HepG2 (cell line): ENCODE measurements at regions not wholly inside any gene's neighbourhood (a gene's known extent, or its start where the extent isn't known, plus 50 kb on each side); places are given as distances from the start of the nearest gene placed in this dataset.

Experiments used
- ATAC-seq: fragments of 200-7000 bp; cut with Tn5 transposase; 3 replicates; pipeline ENCODE4 v1.9.1; 2020; ENCODE audit warnings: mild to moderate bottlenecking, moderate library complexity
- BruUV-seq: library from RNA; stranded (reverse); fragments of 400-500 nt; replicated peaks from 2 replicates; lab custom pipeline; 2021; lab: Mats Ljungman, UMichigan
- CTCF ChIA-PET: fragments of 300-600 bp; formaldehyde crosslinking; extraction: SDS; loops from one replicate; lab custom pipeline; 2021; ENCODE audit warnings: low total read pairs, inconsistent platforms, low intra/inter-chr PET ratio; lab: Yijun Ruan, JAX
- POLR2A ChIA-PET: fragments of 350-600 bp; sonication (Branson Sonifier 250); formaldehyde crosslinking; loops from one replicate; lab custom pipeline; 2020; ENCODE audit warnings: antibody characterized with exemption, inconsistent platforms; lab: Yijun Ruan, JAX
- DNase-seq: peaks from one replicate; pipeline ENCODE4 v3.0.0-alpha.2; 2015; ENCODE audit warnings: low spot score
- FAIRE-seq: peaks from 3 replicates; lab custom pipeline; 2011; peaks lifted over from hg19 to GRCh38; lab: Jason Lieb, UNC
- H2AFZ ChIP-seq: one replicate; pipeline ENCODE4 v1.6.1; 2011; ENCODE audit warnings: low read length, inconsistent platforms
- H3K27ac ChIP-seq: fragments of 300-600 bp; 3 replicates; pipeline ENCODE4 v1.8.0; 2011; ENCODE audit warnings: mixed run types, mild to moderate bottlenecking, mixed read lengths, low read length, inconsistent platforms; ENCODE audit not compliant: insufficient read depth; ENCODE audit errors: extremely low read length
- H3K27me3 ChIP-seq, 2 experiments: fragments of 200-600 bp in 1 of 2; 2 replicates in 1 of 2; 3 replicates in 1 of 2; pipeline versions ENCODE4 v1.6.0 to v1.8.0; 2011; ENCODE audit warnings: low read length in 2 of 2, mild to moderate bottlenecking in 2 of 2, moderate library complexity in 2 of 2, inconsistent platforms in 1 of 2; ENCODE audit not compliant: insufficient read depth in 2 of 2, control insufficient read depth in 1 of 2
- H3K36me3 ChIP-seq, 2 experiments: fragments of 200-600 bp in 1 of 2; replicated peaks in 1 of 2; 2 replicates in 1 of 2; 3 replicates in 1 of 2; pipeline versions ENCODE4 v1.5.1 to v1.8.0; 2011; ENCODE audit warnings: low read length in 2 of 2, inconsistent platforms in 1 of 2; ENCODE audit not compliant: insufficient read depth in 2 of 2, control insufficient read depth in 1 of 2
- H3K4me1 ChIP-seq: 2 replicates; pipeline ENCODE4 v1.5.1; 2012; ENCODE audit warnings: low read length, inconsistent platforms; ENCODE audit not compliant: insufficient read depth
- H3K4me2 ChIP-seq: 2 replicates; pipeline ENCODE4 v1.6.0; 2011; ENCODE audit warnings: low read depth, low read length, inconsistent platforms
- H3K4me3 ChIP-seq, 3 experiments: fragments of 200-600 bp in 1 of 3; sonication (generic), shearing (Covaris generic) in 1 of 3; replicated peaks in 1 of 3; 2 replicates each; pipeline ENCODE4 v1.5.1; 2011 to 2016; ENCODE audit warnings: low read length in 3 of 3, inconsistent platforms in 2 of 3, low read depth in 2 of 3, mild to moderate bottlenecking in 2 of 3, control low read depth in 1 of 3, mixed read lengths in 1 of 3; ENCODE audit not compliant: insufficient read depth in 1 of 3
- H3K79me2 ChIP-seq: one replicate; pipeline ENCODE4 v1.6.1; 2011; ENCODE audit warnings: low read length, inconsistent platforms; ENCODE audit not compliant: insufficient read depth
- H3K9ac ChIP-seq: 2 replicates; pipeline ENCODE4 v1.6.0; 2011; ENCODE audit warnings: mild to moderate bottlenecking, low read depth, low read length, inconsistent platforms; ENCODE audit not compliant: insufficient read depth
- H3K9me3 ChIP-seq: 2 replicates; pipeline ENCODE4 v1.5.1; 2012; ENCODE audit warnings: mild to moderate bottlenecking, low read length
- H4K20me1 ChIP-seq: 2 replicates; pipeline ENCODE4 v1.6.0; 2011; ENCODE audit warnings: inconsistent platforms, mild to moderate bottlenecking, low read length, moderate library complexity; ENCODE audit not compliant: insufficient read depth
- BHLHE40 ChIP-seq: IDR thresholded peaks from 2 replicates; pipeline ENCODE4 v1.6.1; 2011; ENCODE audit warnings: low read length, improper control_type of control experiment
- GPN1 ChIP-seq: sonication (generic); formaldehyde crosslinking; IDR thresholded peaks from 2 replicates; pipeline ENCODE4 v1.5.1; 2020; ENCODE audit warnings: missing genetic modification reagents, borderline replicate concordance
- HMG20A ChIP-seq: IDR thresholded peaks from 2 replicates; pipeline ENCODE4 v1.6.1; 2016; ENCODE audit warnings: borderline replicate concordance
- KDM5A ChIP-seq: fragments of 200-600 bp; sonication (generic); IDR thresholded peaks from 2 replicates; pipeline ENCODE4 v1.7.0; 2018; ENCODE audit warnings: antibody characterized with exemption, mild to moderate bottlenecking, low read length, borderline replicate concordance
- NFKB2 ChIP-seq: sonication (generic); formaldehyde crosslinking; IDR thresholded peaks from 2 replicates; pipeline ENCODE4 v1.4.0; 2020; ENCODE audit warnings: missing genetic modification reagents, borderline replicate concordance
- POLR2AphosphoS5 ChIP-seq: IDR thresholded peaks from 2 replicates; pipeline ENCODE4 v1.6.1; 2012; ENCODE audit warnings: low read depth, low read length
- ZNF292 ChIP-seq: sonication (generic); formaldehyde crosslinking; IDR thresholded peaks from 2 replicates; pipeline ENCODE4 v1.8.1; 2022; ENCODE audit warnings: mild to moderate bottlenecking, low read depth, missing genetic modification reagents, borderline replicate concordance
- ZNF816 ChIP-seq: sonication (generic); formaldehyde crosslinking; IDR thresholded peaks from 2 replicates; pipeline ENCODE4 v1.8.0; 2022; ENCODE audit warnings: missing genetic modification reagents, mild to moderate bottlenecking, borderline replicate concordance
- ZNF891 ChIP-seq: sonication (generic); formaldehyde crosslinking; IDR thresholded peaks from 2 replicates; pipeline ENCODE4 v1.5.0; 2020; ENCODE audit warnings: mild to moderate bottlenecking, missing genetic modification reagents
- WGBS: methylation state at CpG from one replicate; pipeline ENCODE4 v1.1.6; 2017; ENCODE audit warnings: low lambda C conversion rate; 5-methylcytosine and 5-hydroxymethylcytosine counted together
- in situ Hi-C: cut with HindIII; loops from 2 replicates; pipeline ENCODE4 v1.10.0; 2017; ENCODE audit warnings: low pct_unique_long_range_greater_than_20kb; ENCODE audit not compliant: extremely low pct_ligation_motif_present
- intact Hi-C: fragments of 100-400 bp; cut with micrococcal nuclease; formaldehyde crosslinking; loops from one replicate; pipeline ENCODE4 v1.10.0; 2022; ENCODE audit not compliant: unreplicated experiment
- TF ChIP-seq, protein P1 (sequence below): sonication (generic); formaldehyde crosslinking; IDR thresholded peaks from 2 replicates; pipeline ENCODE4 v1.5.1; 2020; ENCODE audit warnings: missing genetic modification reagents, mild to moderate bottlenecking, borderline replicate concordance
- TF ChIP-seq, protein P2 (sequence below): sonication (generic); formaldehyde crosslinking; IDR thresholded peaks from 2 replicates; pipeline ENCODE4 v1.4.0; 2020; ENCODE audit warnings: low read depth, missing genetic modification reagents
- TF ChIP-seq, protein P3 (sequence below): sonication (generic); formaldehyde crosslinking; IDR thresholded peaks from 2 replicates; pipeline ENCODE4 v1.4.0; 2020; ENCODE audit warnings: missing genetic modification reagents

DNA sequence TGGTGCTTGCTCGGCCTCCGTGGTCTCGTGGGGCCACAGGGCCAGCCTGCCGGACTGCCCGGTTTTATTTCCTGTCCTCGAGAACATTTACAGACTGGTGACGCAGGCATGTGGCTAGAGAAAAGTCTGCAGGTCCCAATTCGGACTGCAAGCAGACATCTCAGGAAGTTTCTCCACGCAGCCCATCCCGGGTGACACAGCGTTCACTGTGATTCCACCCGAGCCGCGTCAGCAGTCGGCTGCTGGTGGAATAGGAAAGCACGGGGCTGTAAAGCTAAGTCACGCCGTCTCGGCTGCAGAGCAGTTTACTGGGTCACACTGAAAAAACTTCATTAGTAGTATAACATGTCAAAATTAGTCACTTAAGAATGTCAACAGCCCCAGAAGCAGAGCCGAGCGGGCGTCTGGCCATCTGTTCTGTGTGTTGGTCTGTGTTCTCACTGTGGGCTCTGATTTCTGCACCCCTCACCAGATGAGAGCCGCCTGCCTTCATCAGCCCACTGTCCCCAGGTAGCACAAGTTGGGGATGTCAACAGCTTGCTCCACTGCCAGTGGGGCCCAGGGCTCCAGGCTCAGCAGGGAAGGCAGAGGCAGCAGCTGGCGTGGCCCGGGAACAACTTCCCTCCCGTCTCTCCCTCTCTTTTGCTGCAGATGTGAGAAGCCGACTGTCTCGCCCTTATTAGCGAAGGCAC is 363.7 kb downstream of the IRX2 start:
- Histone ChIP-seq H2AFZ (no peak overlapping the region), H3K27me3 (peaks cover 10 to 59% of the 10 kb centered on the region in 2 experiments; a peak in 4 of 5 replicates), H3K9ac (no peak overlapping the region), H3K4me1 (no peaks in the 10 kb centered on the region), H3K4me2 (no peak overlapping the region), H3K79me2 (no peaks in the 10 kb centered on the region), H3K9me3 (no peaks in the 10 kb centered on the region), H3K27ac (no peak overlapping the region), H3K4me3 (no peak overlapping the region), H3K36me3 (no peaks in the 10 kb centered on the region), H4K20me1 (no peaks in the 10 kb centered on the region)
- no TSS peak for BruUV-seq
- intact Hi-C loops, result no loop called here
- ATAC-seq (no peak), DNase-seq (no peak), FAIRE-seq (no peak)
- 30% methylated on average over 14 of the region's 29 CpGs for WGBS
- POLR2A ChIA-PET, result no interaction called here
- in situ Hi-C loops, result no loop called here
- TF ChIP-seq NFKB2 (CRISPR knock-in tag), result no peak
- no peak for TF ChIP-seq ZNF816 (CRISPR knock-in tag)
- TF ChIP-seq, protein P1, sequence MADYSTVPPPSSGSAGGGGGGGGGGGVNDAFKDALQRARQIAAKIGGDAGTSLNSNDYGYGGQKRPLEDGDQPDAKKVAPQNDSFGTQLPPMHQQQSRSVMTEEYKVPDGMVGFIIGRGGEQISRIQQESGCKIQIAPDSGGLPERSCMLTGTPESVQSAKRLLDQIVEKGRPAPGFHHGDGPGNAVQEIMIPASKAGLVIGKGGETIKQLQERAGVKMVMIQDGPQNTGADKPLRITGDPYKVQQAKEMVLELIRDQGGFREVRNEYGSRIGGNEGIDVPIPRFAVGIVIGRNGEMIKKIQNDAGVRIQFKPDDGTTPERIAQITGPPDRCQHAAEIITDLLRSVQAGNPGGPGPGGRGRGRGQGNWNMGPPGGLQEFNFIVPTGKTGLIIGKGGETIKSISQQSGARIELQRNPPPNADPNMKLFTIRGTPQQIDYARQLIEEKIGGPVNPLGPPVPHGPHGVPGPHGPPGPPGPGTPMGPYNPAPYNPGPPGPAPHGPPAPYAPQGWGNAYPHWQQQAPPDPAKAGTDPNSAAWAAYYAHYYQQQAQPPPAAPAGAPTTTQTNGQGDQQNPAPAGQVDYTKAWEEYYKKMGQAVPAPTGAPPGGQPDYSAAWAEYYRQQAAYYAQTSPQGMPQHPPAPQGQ, result no peak
- no peak for TF ChIP-seq BHLHE40
- no peak for TF ChIP-seq ZNF292 (CRISPR knock-in tag)
- TF ChIP-seq, protein P2, sequence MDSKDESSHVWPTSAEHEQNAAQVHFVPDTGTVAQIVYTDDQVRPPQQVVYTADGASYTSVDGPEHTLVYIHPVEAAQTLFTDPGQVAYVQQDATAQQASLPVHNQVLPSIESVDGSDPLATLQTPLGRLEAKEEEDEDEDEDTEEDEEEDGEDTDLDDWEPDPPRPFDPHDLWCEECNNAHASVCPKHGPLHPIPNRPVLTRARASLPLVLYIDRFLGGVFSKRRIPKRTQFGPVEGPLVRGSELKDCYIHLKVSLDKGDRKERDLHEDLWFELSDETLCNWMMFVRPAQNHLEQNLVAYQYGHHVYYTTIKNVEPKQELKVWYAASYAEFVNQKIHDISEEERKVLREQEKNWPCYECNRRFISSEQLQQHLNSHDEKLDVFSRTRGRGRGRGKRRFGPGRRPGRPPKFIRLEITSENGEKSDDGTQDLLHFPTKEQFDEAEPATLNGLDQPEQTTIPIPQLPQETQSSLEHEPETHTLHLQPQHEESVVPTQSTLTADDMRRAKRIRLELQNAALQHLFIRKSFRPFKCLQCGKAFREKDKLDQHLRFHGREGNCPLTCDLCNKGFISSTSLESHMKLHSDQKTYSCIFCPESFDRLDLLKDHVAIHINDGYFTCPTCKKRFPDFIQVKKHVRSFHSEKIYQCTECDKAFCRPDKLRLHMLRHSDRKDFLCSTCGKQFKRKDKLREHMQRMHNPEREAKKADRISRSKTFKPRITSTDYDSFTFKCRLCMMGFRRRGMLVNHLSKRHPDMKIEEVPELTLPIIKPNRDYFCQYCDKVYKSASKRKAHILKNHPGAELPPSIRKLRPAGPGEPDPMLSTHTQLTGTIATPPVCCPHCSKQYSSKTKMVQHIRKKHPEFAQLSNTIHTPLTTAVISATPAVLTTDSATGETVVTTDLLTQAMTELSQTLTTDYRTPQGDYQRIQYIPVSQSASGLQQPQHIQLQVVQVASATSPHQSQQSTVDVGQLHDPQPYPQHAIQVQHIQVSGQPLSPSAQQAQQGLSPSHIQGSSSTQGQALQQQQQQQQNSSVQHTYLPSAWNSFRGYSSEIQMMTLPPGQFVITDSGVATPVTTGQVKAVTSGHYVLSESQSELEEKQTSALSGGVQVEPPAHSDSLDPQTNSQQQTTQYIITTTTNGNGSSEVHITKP (CRISPR knock-in tag), result no peak
- no peak for TF ChIP-seq ZNF891 (CRISPR knock-in tag)
- TF ChIP-seq GPN1, result no peak
- no peak for TF ChIP-seq KDM5A
- TF ChIP-seq, protein P3, sequence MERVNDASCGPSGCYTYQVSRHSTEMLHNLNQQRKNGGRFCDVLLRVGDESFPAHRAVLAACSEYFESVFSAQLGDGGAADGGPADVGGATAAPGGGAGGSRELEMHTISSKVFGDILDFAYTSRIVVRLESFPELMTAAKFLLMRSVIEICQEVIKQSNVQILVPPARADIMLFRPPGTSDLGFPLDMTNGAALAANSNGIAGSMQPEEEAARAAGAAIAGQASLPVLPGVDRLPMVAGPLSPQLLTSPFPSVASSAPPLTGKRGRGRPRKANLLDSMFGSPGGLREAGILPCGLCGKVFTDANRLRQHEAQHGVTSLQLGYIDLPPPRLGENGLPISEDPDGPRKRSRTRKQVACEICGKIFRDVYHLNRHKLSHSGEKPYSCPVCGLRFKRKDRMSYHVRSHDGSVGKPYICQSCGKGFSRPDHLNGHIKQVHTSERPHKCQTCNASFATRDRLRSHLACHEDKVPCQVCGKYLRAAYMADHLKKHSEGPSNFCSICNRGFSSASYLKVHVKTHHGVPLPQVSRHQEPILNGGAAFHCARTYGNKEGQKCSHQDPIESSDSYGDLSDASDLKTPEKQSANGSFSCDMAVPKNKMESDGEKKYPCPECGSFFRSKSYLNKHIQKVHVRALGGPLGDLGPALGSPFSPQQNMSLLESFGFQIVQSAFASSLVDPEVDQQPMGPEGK (CRISPR knock-in tag), result no peak
- TF ChIP-seq POLR2AphosphoS5, result no peak
- no peak for TF ChIP-seq HMG20A
- CTCF ChIA-PET, result no interaction called here
